Endothelial cell of umbilical vein (primary cell): ENCODE measurements at regions not wholly inside any gene's neighbourhood (a gene's known extent, or its start where the extent isn't known, plus 50 kb on each side); places are given as distances from the start of the nearest gene placed in this dataset.
"Not testable (repeated sequence)": the region's sequence is repeated elsewhere in the genome, so short reads cannot be mapped to it uniquely, and the experiment has no call there.

Experiments used
- BruUV-seq: library from RNA; stranded (reverse); fragments of 400-500 nt; replicated peaks from 2 replicates; lab custom pipeline; 2021; lab: Mats Ljungman, UMichigan
- CTCF ChIA-PET: fragments of 300-600, 350-600 bp; sonication (Branson Sonifier 250); formaldehyde crosslinking; loops from one replicate; lab custom pipeline; 2021; ENCODE audit warnings: antibody characterized with exemption, inconsistent platforms; lab: Charles Lee
- POLR2A ChIA-PET: fragments of 300-600, 350-600 bp; sonication (Branson Sonifier 250); formaldehyde crosslinking; loops from one replicate; lab custom pipeline; 2021; ENCODE audit warnings: antibody characterized with exemption, inconsistent platforms; lab: Charles Lee
- DNase-seq: peaks from one replicate; pipeline ENCODE4 v3.0.0-alpha.2; 2011; ENCODE audit warnings: low read depth, low spot score
- FAIRE-seq: peaks from 2 replicates; lab custom pipeline; 2011; peaks lifted over from hg19 to GRCh38; lab: Jason Lieb, UNC
- H2AFZ ChIP-seq: 2 replicates; pipeline ENCODE4 v1.6.0; 2012; ENCODE audit warnings: low read depth, low read length, control low read depth, inconsistent platforms
- H3K27ac ChIP-seq: 2 replicates; pipeline ENCODE4 v1.5.1; 2011; ENCODE audit warnings: low read depth, mild to moderate bottlenecking, control low read depth, low read length, moderate library complexity; ENCODE audit not compliant: insufficient read depth
- H3K27me3 ChIP-seq, 2 experiments: 2 replicates each; pipeline versions ENCODE4 v1.6.0 to v1.6.1; 2011; ENCODE audit warnings: low read length in 2 of 2, mixed read lengths in 1 of 2; ENCODE audit not compliant: control insufficient read depth in 2 of 2, insufficient read depth in 2 of 2
- H3K36me3 ChIP-seq, 2 experiments: 2 replicates in 1 of 2; 3 replicates in 1 of 2; pipeline ENCODE4 v1.5.1; 2011; ENCODE audit warnings: low read length in 2 of 2, mild to moderate bottlenecking in 1 of 2, moderate library complexity in 1 of 2; ENCODE audit not compliant: control insufficient read depth in 2 of 2, insufficient read depth in 2 of 2; ENCODE audit errors: extremely low read depth in 1 of 2
- H3K4me1 ChIP-seq: 3 replicates; pipeline ENCODE4 v1.5.1; 2011; ENCODE audit warnings: mild to moderate bottlenecking, low read length; ENCODE audit not compliant: control insufficient read depth, insufficient read depth; ENCODE audit errors: extremely low read depth
- H3K4me2 ChIP-seq: 2 replicates; pipeline ENCODE4 v1.6.1; 2011; ENCODE audit warnings: low read length, control low read depth, mixed read lengths; ENCODE audit not compliant: insufficient read depth
- H3K4me3 ChIP-seq, 3 experiments: fragments of 200-600 bp in 1 of 3; sonication (generic), shearing (Covaris generic) in 1 of 3; replicated peaks in 1 of 3; 2 replicates each; pipeline ENCODE4 v1.5.1; 2011 to 2016; ENCODE audit warnings: control low read depth in 3 of 3, low read length in 3 of 3, mild to moderate bottlenecking in 2 of 3, inconsistent platforms in 1 of 3, low read depth in 1 of 3, moderate library complexity in 1 of 3; ENCODE audit not compliant: insufficient read depth in 1 of 3
- H3K79me2 ChIP-seq: 2 replicates; pipeline ENCODE4 v1.6.0; 2012; ENCODE audit warnings: low read length, inconsistent platforms; ENCODE audit not compliant: control insufficient read depth, insufficient read depth
- H3K9ac ChIP-seq: replicated peaks from 2 replicates; pipeline ENCODE3; 2011; ENCODE audit warnings: low read length, control low read depth; ENCODE audit not compliant: insufficient read depth; ENCODE audit errors: extremely low read depth
- H3K9me1 ChIP-seq: replicated peaks from 3 replicates; pipeline ENCODE4 v1.6.0; 2011; ENCODE audit warnings: mild to moderate bottlenecking, low read length; ENCODE audit not compliant: control insufficient read depth, insufficient read depth; ENCODE audit errors: extremely low read depth
- H3K9me3 ChIP-seq: replicated peaks from 2 replicates; pipeline ENCODE4 v1.5.1; 2012; ENCODE audit warnings: low read length, inconsistent platforms; ENCODE audit not compliant: control insufficient read depth, insufficient read depth
- H4K20me1 ChIP-seq: replicated peaks from 2 replicates; pipeline ENCODE3; 2011; ENCODE audit warnings: mild to moderate bottlenecking, low read length; ENCODE audit not compliant: control insufficient read depth, insufficient read depth; ENCODE audit errors: extremely low read depth
- CTCF ChIP-seq, 2 donors: IDR thresholded peaks; 1 replicate in 1 of 2; 2 replicates in 1 of 2; pipeline ENCODE4 v1.5.1; 2011; ENCODE audit warnings: low read length in 2 of 2, mild to moderate bottlenecking in 2 of 2, moderate library complexity in 2 of 2, control low read depth in 1 of 2, inconsistent platforms in 1 of 2, low read depth in 1 of 2; ENCODE audit not compliant: insufficient read depth in 1 of 2; ENCODE audit errors: extremely low read depth in 1 of 2
- EZH2 ChIP-seq: IDR thresholded peaks from 2 replicates; pipeline ENCODE4 v1.6.1; 2012; ENCODE audit warnings: borderline replicate concordance, low read depth, mild to moderate bottlenecking, moderate library complexity, low read length, inconsistent platforms; ENCODE audit not compliant: severe bottlenecking
- FOS ChIP-seq: IDR thresholded peaks from 2 replicates; pipeline ENCODE4 v1.6.1; 2011; ENCODE audit warnings: mild to moderate bottlenecking, low read length, moderate library complexity, borderline replicate concordance; ENCODE audit not compliant: insufficient read depth
- GATA2 ChIP-seq: IDR thresholded peaks from 2 replicates; pipeline ENCODE4 v1.7.0; 2011; ENCODE audit warnings: low read depth, mild to moderate bottlenecking, moderate library complexity, mixed read lengths, low read length; ENCODE audit not compliant: insufficient read length, insufficient read depth
- JUN ChIP-seq: IDR thresholded peaks from 2 replicates; pipeline ENCODE4 v1.6.1; 2011; ENCODE audit warnings: borderline replicate concordance, low read depth; ENCODE audit not compliant: insufficient read length, insufficient read depth
- MYC ChIP-seq: IDR thresholded peaks from one replicate; pipeline ENCODE4 v1.6.1; 2011; ENCODE audit warnings: mild to moderate bottlenecking, low read depth, low read length
- POLR2A ChIP-seq: IDR thresholded peaks from 2 replicates; pipeline ENCODE4 v1.6.1; 2012; ENCODE audit warnings: low read depth, mild to moderate bottlenecking, control low read depth, low read length
- POLR2AphosphoS5 ChIP-seq: IDR thresholded peaks from 2 replicates; pipeline ENCODE4 v1.6.1; 2012; ENCODE audit warnings: low read depth, mild to moderate bottlenecking, control low read depth, low read length, moderate library complexity; ENCODE audit not compliant: insufficient read depth
- dilution Hi-C: fragments of 300-500 bp; cut with MboI; formaldehyde crosslinking; loops from one replicate; pipeline ENCODE4 v1.15.0; 2019; ENCODE audit warnings: low sequenced_read_pairs; ENCODE audit not compliant: extremely low pct_ligation_motif_present
- intact Hi-C: fragments of 100-400 bp; cut with micrococcal nuclease; formaldehyde crosslinking; loops from one replicate; pipeline ENCODE4 v1.10.0; 2022
- TF ChIP-seq, protein P1 (sequence below): IDR thresholded peaks from 2 replicates; pipeline ENCODE4 v1.6.1; 2011; ENCODE audit not compliant: insufficient read depth, insufficient read length

DNA sequence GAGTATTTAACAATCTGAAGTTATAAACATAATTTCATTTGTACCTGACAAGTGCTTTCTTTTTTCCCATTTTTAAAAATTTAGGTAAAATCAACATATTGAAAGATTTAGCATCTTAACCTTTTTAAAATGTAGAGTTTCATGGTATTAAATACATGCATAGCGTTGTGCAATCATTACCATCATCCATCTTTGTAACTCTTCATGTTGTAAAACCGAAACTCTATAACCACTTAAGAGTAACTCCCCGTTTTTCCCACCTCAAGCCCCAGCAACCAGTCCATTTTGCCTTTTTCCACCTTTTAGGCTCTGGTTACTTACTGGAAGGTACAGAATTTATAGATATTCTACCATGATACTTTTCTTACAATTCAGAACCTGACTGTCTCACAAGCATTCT, 892.5 kb downstream of the DNAJB9 start:
- BruUV-seq = no TSS peak
- no peak overlapping the region for H3K4me2 ChIP-seq
- no peak overlapping the region for H2AFZ ChIP-seq
- no peaks in the 10 kb centered on the region for H3K9me3 ChIP-seq
- H3K27me3 ChIP-seq = no peaks in the 10 kb centered on the region
- TF ChIP-seq FOS (no peak), GATA2 (no peak), EZH2 (no peak), MYC (no peak), POLR2AphosphoS5 (no peak), CTCF (IDR thresholded peaks at IDR 0.05; ENCODE audit: extremely low read depth in 1 of 2, insufficient read depth in 1 of 2, low read depth in 1 of 2, low read length in 2 of 2) (no peak), POLR2A (no peak), JUN (no peak)
- TF ChIP-seq, protein P1, sequence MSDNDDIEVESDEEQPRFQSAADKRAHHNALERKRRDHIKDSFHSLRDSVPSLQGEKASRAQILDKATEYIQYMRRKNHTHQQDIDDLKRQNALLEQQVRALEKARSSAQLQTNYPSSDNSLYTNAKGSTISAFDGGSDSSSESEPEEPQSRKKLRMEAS = no peak
- no peak overlapping the region for H3K9ac ChIP-seq
- H3K4me1 ChIP-seq = no peaks in the 10 kb centered on the region
- FAIRE-seq (no peak), DNase-seq (no peak)
- no peaks in the 10 kb centered on the region for H3K36me3 ChIP-seq
- intact Hi-C loops (no loop called here), dilution Hi-C loops (no loop called here)
- CTCF ChIA-PET = no interaction called here
- POLR2A ChIA-PET = no interaction called here
- H4K20me1 ChIP-seq = no peaks in the 10 kb centered on the region
- H3K79me2 ChIP-seq = no peaks in the 10 kb centered on the region
- no peak overlapping the region for H3K27ac ChIP-seq
- no peaks in the 10 kb centered on the region for H3K9me1 ChIP-seq
- H3K4me3 ChIP-seq = no peak overlapping the region

DNA sequence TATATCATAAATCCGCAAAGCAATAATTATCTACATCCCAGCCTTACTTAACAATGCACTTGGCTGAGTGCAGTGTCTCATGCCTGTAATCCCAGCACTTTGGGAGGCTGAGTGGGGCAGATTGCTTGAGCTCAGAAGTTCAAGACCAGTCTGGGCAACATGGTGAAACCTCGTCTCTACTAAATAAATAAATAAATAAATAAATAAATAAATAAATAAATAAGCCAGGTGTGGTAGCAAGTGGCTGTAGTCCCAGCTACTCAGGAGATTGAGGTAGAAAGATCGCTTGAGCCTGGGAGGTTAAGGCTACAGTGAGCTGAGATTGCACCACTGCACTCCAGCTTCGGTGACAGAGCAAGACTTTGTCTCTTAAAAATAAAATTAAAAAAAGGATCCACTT, 898.1 kb downstream of the DNAJB9 start:
- dilution Hi-C loops, H3K9me3 ChIP-seq, H3K27me3 ChIP-seq, H3K27ac ChIP-seq, H2AFZ ChIP-seq, H3K4me2 ChIP-seq, H3K9me1 ChIP-seq, FAIRE-seq, intact Hi-C loops, H4K20me1 ChIP-seq, CTCF ChIA-PET, H3K79me2 ChIP-seq, POLR2A ChIA-PET, H3K4me3 ChIP-seq, BruUV-seq, DNase-seq, H3K36me3 ChIP-seq, H3K9ac ChIP-seq, H3K4me1 ChIP-seq: not testable (repeated sequence)
